Endothelial cell of umbilical vein (primary cell): ENCODE measurements at regions not wholly inside any gene's neighbourhood (a gene's known extent, or its start where the extent isn't known, plus 50 kb on each side); places are given as distances from the start of the nearest gene placed in this dataset.

Experiments used
- BruUV-seq: library from RNA; stranded (reverse); fragments of 400-500 nt; replicated peaks from 2 replicates; lab custom pipeline; 2021; lab: Mats Ljungman, UMichigan
- CTCF ChIA-PET: fragments of 300-600, 350-600 bp; sonication (Branson Sonifier 250); formaldehyde crosslinking; loops from one replicate; lab custom pipeline; 2021; ENCODE audit warnings: antibody characterized with exemption, inconsistent platforms; lab: Charles Lee
- POLR2A ChIA-PET: fragments of 300-600, 350-600 bp; sonication (Branson Sonifier 250); formaldehyde crosslinking; loops from one replicate; lab custom pipeline; 2021; ENCODE audit warnings: antibody characterized with exemption, inconsistent platforms; lab: Charles Lee
- DNase-seq: peaks from one replicate; pipeline ENCODE4 v3.0.0-alpha.2; 2011; ENCODE audit warnings: low read depth, low spot score
- FAIRE-seq: peaks from 2 replicates; lab custom pipeline; 2011; peaks lifted over from hg19 to GRCh38; lab: Jason Lieb, UNC
- H2AFZ ChIP-seq: 2 replicates; pipeline ENCODE4 v1.6.0; 2012; ENCODE audit warnings: low read depth, low read length, control low read depth, inconsistent platforms
- H3K27ac ChIP-seq: 2 replicates; pipeline ENCODE4 v1.5.1; 2011; ENCODE audit warnings: low read depth, mild to moderate bottlenecking, control low read depth, low read length, moderate library complexity; ENCODE audit not compliant: insufficient read depth
- H3K27me3 ChIP-seq, 2 experiments: 2 replicates each; pipeline versions ENCODE4 v1.6.0 to v1.6.1; 2011; ENCODE audit warnings: low read length in 2 of 2, mixed read lengths in 1 of 2; ENCODE audit not compliant: control insufficient read depth in 2 of 2, insufficient read depth in 2 of 2
- H3K36me3 ChIP-seq, 2 experiments: 2 replicates in 1 of 2; 3 replicates in 1 of 2; pipeline ENCODE4 v1.5.1; 2011; ENCODE audit warnings: low read length in 2 of 2, mild to moderate bottlenecking in 1 of 2, moderate library complexity in 1 of 2; ENCODE audit not compliant: control insufficient read depth in 2 of 2, insufficient read depth in 2 of 2; ENCODE audit errors: extremely low read depth in 1 of 2
- H3K4me1 ChIP-seq: 3 replicates; pipeline ENCODE4 v1.5.1; 2011; ENCODE audit warnings: mild to moderate bottlenecking, low read length; ENCODE audit not compliant: control insufficient read depth, insufficient read depth; ENCODE audit errors: extremely low read depth
- H3K4me2 ChIP-seq: 2 replicates; pipeline ENCODE4 v1.6.1; 2011; ENCODE audit warnings: low read length, control low read depth, mixed read lengths; ENCODE audit not compliant: insufficient read depth
- H3K4me3 ChIP-seq, 3 experiments: fragments of 200-600 bp in 1 of 3; sonication (generic), shearing (Covaris generic) in 1 of 3; replicated peaks in 1 of 3; 2 replicates each; pipeline ENCODE4 v1.5.1; 2011 to 2016; ENCODE audit warnings: control low read depth in 3 of 3, low read length in 3 of 3, mild to moderate bottlenecking in 2 of 3, inconsistent platforms in 1 of 3, low read depth in 1 of 3, moderate library complexity in 1 of 3; ENCODE audit not compliant: insufficient read depth in 1 of 3
- H3K79me2 ChIP-seq: 2 replicates; pipeline ENCODE4 v1.6.0; 2012; ENCODE audit warnings: low read length, inconsistent platforms; ENCODE audit not compliant: control insufficient read depth, insufficient read depth
- H3K9ac ChIP-seq: replicated peaks from 2 replicates; pipeline ENCODE3; 2011; ENCODE audit warnings: low read length, control low read depth; ENCODE audit not compliant: insufficient read depth; ENCODE audit errors: extremely low read depth
- H3K9me1 ChIP-seq: replicated peaks from 3 replicates; pipeline ENCODE4 v1.6.0; 2011; ENCODE audit warnings: mild to moderate bottlenecking, low read length; ENCODE audit not compliant: control insufficient read depth, insufficient read depth; ENCODE audit errors: extremely low read depth
- H3K9me3 ChIP-seq: replicated peaks from 2 replicates; pipeline ENCODE4 v1.5.1; 2012; ENCODE audit warnings: low read length, inconsistent platforms; ENCODE audit not compliant: control insufficient read depth, insufficient read depth
- H4K20me1 ChIP-seq: replicated peaks from 2 replicates; pipeline ENCODE3; 2011; ENCODE audit warnings: mild to moderate bottlenecking, low read length; ENCODE audit not compliant: control insufficient read depth, insufficient read depth; ENCODE audit errors: extremely low read depth
- EZH2 ChIP-seq: IDR thresholded peaks from 2 replicates; pipeline ENCODE4 v1.6.1; 2012; ENCODE audit warnings: borderline replicate concordance, low read depth, mild to moderate bottlenecking, moderate library complexity, low read length, inconsistent platforms; ENCODE audit not compliant: severe bottlenecking
- FOS ChIP-seq: IDR thresholded peaks from 2 replicates; pipeline ENCODE4 v1.6.1; 2011; ENCODE audit warnings: mild to moderate bottlenecking, low read length, moderate library complexity, borderline replicate concordance; ENCODE audit not compliant: insufficient read depth
- GATA2 ChIP-seq: IDR thresholded peaks from 2 replicates; pipeline ENCODE4 v1.7.0; 2011; ENCODE audit warnings: low read depth, mild to moderate bottlenecking, moderate library complexity, mixed read lengths, low read length; ENCODE audit not compliant: insufficient read length, insufficient read depth
- JUN ChIP-seq: IDR thresholded peaks from 2 replicates; pipeline ENCODE4 v1.6.1; 2011; ENCODE audit warnings: borderline replicate concordance, low read depth; ENCODE audit not compliant: insufficient read length, insufficient read depth
- MYC ChIP-seq: IDR thresholded peaks from one replicate; pipeline ENCODE4 v1.6.1; 2011; ENCODE audit warnings: mild to moderate bottlenecking, low read depth, low read length
- POLR2A ChIP-seq: IDR thresholded peaks from 2 replicates; pipeline ENCODE4 v1.6.1; 2012; ENCODE audit warnings: low read depth, mild to moderate bottlenecking, control low read depth, low read length
- POLR2AphosphoS5 ChIP-seq: IDR thresholded peaks from 2 replicates; pipeline ENCODE4 v1.6.1; 2012; ENCODE audit warnings: low read depth, mild to moderate bottlenecking, control low read depth, low read length, moderate library complexity; ENCODE audit not compliant: insufficient read depth
- dilution Hi-C: fragments of 300-500 bp; cut with MboI; formaldehyde crosslinking; loops from one replicate; pipeline ENCODE4 v1.15.0; 2019; ENCODE audit warnings: low sequenced_read_pairs; ENCODE audit not compliant: extremely low pct_ligation_motif_present
- intact Hi-C: fragments of 100-400 bp; cut with micrococcal nuclease; formaldehyde crosslinking; loops from one replicate; pipeline ENCODE4 v1.10.0; 2022
- TF ChIP-seq, protein P1 (sequence below), 2 donors: IDR thresholded peaks; 1 replicate in 1 of 2; 2 replicates in 1 of 2; pipeline ENCODE4 v1.5.1; 2011; ENCODE audit warnings: low read length in 2 of 2, mild to moderate bottlenecking in 2 of 2, moderate library complexity in 2 of 2, control low read depth in 1 of 2, inconsistent platforms in 1 of 2, low read depth in 1 of 2; ENCODE audit not compliant: insufficient read depth in 1 of 2; ENCODE audit errors: extremely low read depth in 1 of 2
- TF ChIP-seq, protein P2 (sequence below): IDR thresholded peaks from 2 replicates; pipeline ENCODE4 v1.6.1; 2011; ENCODE audit not compliant: insufficient read depth, insufficient read length

DNA sequence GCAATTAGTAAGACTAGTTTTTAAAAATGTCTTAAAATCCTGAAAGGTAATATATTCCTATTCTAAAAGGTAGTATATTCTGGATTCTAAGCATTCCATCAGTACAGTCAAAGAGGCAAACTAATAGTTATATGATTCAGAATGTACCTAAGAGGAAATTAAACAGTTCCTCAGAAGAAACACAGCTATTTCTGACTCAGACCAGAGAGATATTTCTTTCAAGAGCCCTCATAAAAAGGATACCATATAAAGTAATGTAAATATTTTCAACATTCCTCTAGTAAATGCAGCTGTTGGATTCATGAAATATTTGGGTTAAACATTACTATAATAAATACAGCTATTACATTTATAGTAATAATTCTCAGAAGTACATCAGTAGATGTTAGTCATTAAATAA lies 358.3 kb downstream of the MAGEB5 start:
- no peaks in the 10 kb centered on the region for H3K4me1 ChIP-seq
- no peaks in the 10 kb centered on the region for H3K9me1 ChIP-seq
- dilution Hi-C loops (no loop called here), intact Hi-C loops (loop anchor here (10.0 kb wide), 1 partner anchor 309 kb away; no protein-coding TSS in a partner anchor)
- no TSS peak for BruUV-seq
- no peak overlapping the region for H3K4me3 ChIP-seq
- H3K4me2 ChIP-seq: no peak overlapping the region
- H3K9me3 ChIP-seq: no peaks in the 10 kb centered on the region
- no peaks in the 10 kb centered on the region for H4K20me1 ChIP-seq
- no peaks in the 10 kb centered on the region for H3K27me3 ChIP-seq
- H3K79me2 ChIP-seq: no peaks in the 10 kb centered on the region
- no peak overlapping the region for H2AFZ ChIP-seq
- ChIA-PET POLR2A (no interaction called here), CTCF (no interaction called here)
- DNase-seq (peak; percentile 48), FAIRE-seq (peak; percentile 15)
- TF ChIP-seq JUN (no peak), POLR2A (no peak), FOS (peak; percentile 48)
- TF ChIP-seq, protein P1, sequence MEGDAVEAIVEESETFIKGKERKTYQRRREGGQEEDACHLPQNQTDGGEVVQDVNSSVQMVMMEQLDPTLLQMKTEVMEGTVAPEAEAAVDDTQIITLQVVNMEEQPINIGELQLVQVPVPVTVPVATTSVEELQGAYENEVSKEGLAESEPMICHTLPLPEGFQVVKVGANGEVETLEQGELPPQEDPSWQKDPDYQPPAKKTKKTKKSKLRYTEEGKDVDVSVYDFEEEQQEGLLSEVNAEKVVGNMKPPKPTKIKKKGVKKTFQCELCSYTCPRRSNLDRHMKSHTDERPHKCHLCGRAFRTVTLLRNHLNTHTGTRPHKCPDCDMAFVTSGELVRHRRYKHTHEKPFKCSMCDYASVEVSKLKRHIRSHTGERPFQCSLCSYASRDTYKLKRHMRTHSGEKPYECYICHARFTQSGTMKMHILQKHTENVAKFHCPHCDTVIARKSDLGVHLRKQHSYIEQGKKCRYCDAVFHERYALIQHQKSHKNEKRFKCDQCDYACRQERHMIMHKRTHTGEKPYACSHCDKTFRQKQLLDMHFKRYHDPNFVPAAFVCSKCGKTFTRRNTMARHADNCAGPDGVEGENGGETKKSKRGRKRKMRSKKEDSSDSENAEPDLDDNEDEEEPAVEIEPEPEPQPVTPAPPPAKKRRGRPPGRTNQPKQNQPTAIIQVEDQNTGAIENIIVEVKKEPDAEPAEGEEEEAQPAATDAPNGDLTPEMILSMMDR (IDR thresholded peaks at IDR 0.05; ENCODE audit: extremely low read depth in 1 of 2, insufficient read depth in 1 of 2, low read depth in 1 of 2, low read length in 2 of 2): no peak
- H3K36me3 ChIP-seq: no peaks in the 10 kb centered on the region
- H3K9ac ChIP-seq: no peak overlapping the region
- no peak overlapping the region for H3K27ac ChIP-seq

DNA sequence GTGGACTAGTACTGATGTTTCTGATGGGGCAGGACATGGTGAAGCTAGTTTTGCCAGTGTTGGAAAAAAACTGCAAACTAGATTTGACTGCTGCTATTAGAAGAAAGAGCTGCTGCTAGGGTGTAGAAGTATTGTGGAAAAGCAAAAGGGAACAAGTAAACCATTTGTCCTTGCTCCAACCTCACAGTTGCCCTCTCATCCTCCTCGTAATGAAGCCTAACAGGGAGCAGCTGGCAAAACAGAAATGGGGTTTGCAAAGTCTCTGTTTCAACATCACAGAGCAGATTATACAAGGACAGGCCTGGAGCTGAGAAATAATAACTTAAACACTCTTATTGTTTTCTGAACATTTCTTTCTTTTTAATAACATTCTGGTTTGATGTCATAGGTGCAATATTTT lies 346.2 kb downstream of the MAGEB5 start:
- intact Hi-C loops: no loop called here

More for the DNA sequence above, 346.2 kb downstream of the MAGEB5 start:
- no peak for DNase-seq
- no peaks in the 10 kb centered on the region for H3K36me3 ChIP-seq
- no TSS peak for BruUV-seq
- no peaks in the 10 kb centered on the region for H3K9me3 ChIP-seq
- ChIA-PET CTCF (no interaction called here), POLR2A (no interaction called here)
- H3K9ac ChIP-seq: no peak overlapping the region
- no peaks in the 10 kb centered on the region for H3K4me1 ChIP-seq
- no peaks in the 10 kb centered on the region for H3K27me3 ChIP-seq
- H3K27ac ChIP-seq: no peak overlapping the region
- TF ChIP-seq GATA2 (no peak), JUN (no peak), FOS (no peak), EZH2 (no peak), MYC (no peak), POLR2AphosphoS5 (no peak), POLR2A (no peak)
- TF ChIP-seq, protein P2, sequence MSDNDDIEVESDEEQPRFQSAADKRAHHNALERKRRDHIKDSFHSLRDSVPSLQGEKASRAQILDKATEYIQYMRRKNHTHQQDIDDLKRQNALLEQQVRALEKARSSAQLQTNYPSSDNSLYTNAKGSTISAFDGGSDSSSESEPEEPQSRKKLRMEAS: no peak
- TF ChIP-seq, protein P1 (IDR thresholded peaks at IDR 0.05; ENCODE audit: extremely low read depth in 1 of 2, insufficient read depth in 1 of 2, low read depth in 1 of 2, low read length in 2 of 2): no peak
- no peak overlapping the region for H3K4me3 ChIP-seq
- H2AFZ ChIP-seq: no peak overlapping the region
- H3K4me2 ChIP-seq: no peak overlapping the region
- dilution Hi-C loops: no loop called here
- H3K79me2 ChIP-seq: no peaks in the 10 kb centered on the region
- no peak for FAIRE-seq
- H3K9me1 ChIP-seq: no peaks in the 10 kb centered on the region
- no peaks in the 10 kb centered on the region for H4K20me1 ChIP-seq
